GM23338 (cell line): ENCODE measurements at regions not wholly inside any gene's neighbourhood (a gene's known extent, or its start where the extent isn't known, plus 50 kb on each side); places are given as distances from the start of the nearest gene placed in this dataset.

ENCODE experiments used
- ATAC-seq: fragments of 200-7000 bp; cut with Tn5 transposase; 3 replicates; pipeline ENCODE4 v1.9.1; 2020
- DNase-seq: peaks from one replicate; pipeline ENCODE4 v3.0.0-alpha.2; 2015; ENCODE audit warnings: low spot score
- H2AFZ ChIP-seq: fragments of 200-600 bp; sonication (generic); 2 replicates; pipeline ENCODE4 v1.8.0; 2016; ENCODE audit warnings: antibody characterized with exemption, mild to moderate bottlenecking, moderate library complexity
- H3F3A ChIP-seq: fragments of 200-600 bp; sonication (generic); replicated peaks from 2 replicates; pipeline ENCODE4 v1.8.0; 2017; ENCODE audit warnings: antibody characterized with exemption, mixed run types, low read depth
- H3K27ac ChIP-seq: fragments of 200-600 bp; sonication (generic); 2 replicates; pipeline ENCODE4 v1.6.1; 2016; ENCODE audit warnings: low read depth
- H3K27me3 ChIP-seq: fragments of 200-600 bp; sonication (generic); 2 replicates; pipeline ENCODE4 v1.8.0; 2016; ENCODE audit warnings: mild to moderate bottlenecking, mixed run types, moderate library complexity; ENCODE audit not compliant: insufficient read depth
- H3K36me3 ChIP-seq: fragments of 200-600 bp; sonication (generic); 2 replicates; pipeline ENCODE4 v1.8.0; 2016; ENCODE audit warnings: mild to moderate bottlenecking; ENCODE audit not compliant: insufficient read depth
- H3K4me1 ChIP-seq: fragments of 200-600 bp; sonication (generic); 2 replicates; pipeline ENCODE4 v1.8.0; 2016; ENCODE audit warnings: mild to moderate bottlenecking, moderate library complexity; ENCODE audit not compliant: insufficient read depth
- H3K4me2 ChIP-seq: fragments of 200-600 bp; sonication (generic); 2 replicates; pipeline ENCODE4 v1.7.1; 2017; ENCODE audit warnings: mixed run types
- H3K4me3 ChIP-seq: fragments of 200-600 bp; sonication (generic); 2 replicates; pipeline ENCODE4 v1.6.1; 2016; ENCODE audit warnings: mixed run types
- H3K79me2 ChIP-seq: fragments of 200-600 bp; sonication (generic); replicated peaks from 2 replicates; pipeline ENCODE4 v1.8.0; 2017; ENCODE audit warnings: mild to moderate bottlenecking; ENCODE audit not compliant: insufficient read depth
- H3K9me2 ChIP-seq: fragments of 200-600 bp; sonication (generic); 2 replicates; pipeline ENCODE4 v1.8.0; 2017; ENCODE audit not compliant: insufficient read depth
- H4K20me1 ChIP-seq: fragments of 200-600 bp; sonication (generic); replicated peaks from 2 replicates; pipeline ENCODE4 v1.8.0; 2017; ENCODE audit warnings: mild to moderate bottlenecking; ENCODE audit not compliant: insufficient read depth
- H3K27ac Mint-ChIP-seq: 2 replicates; pipeline ENCODE4 v1.8.0; 2020; ENCODE audit warnings: inconsistent platforms, mild to moderate bottlenecking, moderate library complexity, mixed read lengths
- H3K27me3 Mint-ChIP-seq: 3 replicates; pipeline ENCODE4 v1.8.0; 2022; ENCODE audit warnings: low read depth, mild to moderate bottlenecking, moderate library complexity, mixed read lengths, inconsistent platforms; ENCODE audit not compliant: insufficient read depth, poor library complexity
- H3K36me3 Mint-ChIP-seq: 3 replicates; pipeline ENCODE4 v1.8.0; 2021; ENCODE audit warnings: low read depth, mild to moderate bottlenecking, inconsistent platforms, moderate library complexity, mixed read lengths
- H3K4me1 Mint-ChIP-seq: 3 replicates; pipeline ENCODE4 v1.8.0; 2020; ENCODE audit warnings: mild to moderate bottlenecking, inconsistent platforms, mixed read lengths
- H3K4me3 Mint-ChIP-seq: 3 replicates; pipeline ENCODE4 v1.8.0; 2021; ENCODE audit warnings: moderate library complexity, mild to moderate bottlenecking, inconsistent platforms, mixed read lengths
- H3K9me3 Mint-ChIP-seq: 3 replicates; pipeline ENCODE4 v1.8.0; 2020; ENCODE audit warnings: moderate library complexity, mild to moderate bottlenecking, inconsistent platforms, mixed read lengths
- CREB1 ChIP-seq: fragments of 250-450 bp; sonication (Bioruptor Pico); IDR thresholded peaks from 2 replicates; pipeline ENCODE4 v1.5.0; 2020; ENCODE audit warnings: low read depth, mild to moderate bottlenecking, moderate library complexity
- ETS1 ChIP-seq: IDR thresholded peaks from 2 replicates; pipeline ENCODE4 v1.6.1; 2016; ENCODE audit warnings: antibody characterized with exemption
- EZH2phosphoT487 ChIP-seq: fragments of 200-600 bp; sonication (generic); IDR thresholded peaks from one replicate; pipeline ENCODE4 v1.8.1; 2018; ENCODE audit warnings: antibody characterized with exemption; ENCODE audit not compliant: unreplicated experiment
- JUNB ChIP-seq: IDR thresholded peaks from one replicate; pipeline ENCODE4 v1.6.1; 2016; ENCODE audit warnings: antibody characterized with exemption; ENCODE audit not compliant: unreplicated experiment
- NANOG ChIP-seq: IDR thresholded peaks from 2 replicates; pipeline ENCODE4 v1.6.1; 2016; ENCODE audit warnings: antibody characterized with exemption, borderline replicate concordance
- STAT1 ChIP-seq: IDR thresholded peaks from one replicate; pipeline ENCODE4 v1.6.1; 2016; ENCODE audit warnings: antibody characterized with exemption; ENCODE audit not compliant: unreplicated experiment
- ZNF114 ChIP-seq: fragments of 250-450 bp; sonication (Bioruptor Pico); IDR thresholded peaks from 2 replicates; pipeline ENCODE4 v1.5.0; 2020; ENCODE audit warnings: mild to moderate bottlenecking, moderate library complexity
- ZNF331 ChIP-seq: fragments of 250-450 bp; sonication (Bioruptor Pico); IDR thresholded peaks from 2 replicates; pipeline ENCODE4 v1.5.0; 2020; ENCODE audit warnings: low read depth, mild to moderate bottlenecking, moderate library complexity
- ZNF462 ChIP-seq: fragments of 250-450 bp; sonication (Bioruptor Pico); IDR thresholded peaks from 2 replicates; pipeline ENCODE4 v1.5.0; 2020; ENCODE audit warnings: mild to moderate bottlenecking, moderate library complexity
- TF ChIP-seq, protein P1 (sequence below): IDR thresholded peaks from one replicate; pipeline ENCODE4 v1.6.1; 2018; ENCODE audit warnings: antibody characterized with exemption; ENCODE audit not compliant: unreplicated experiment
- TF ChIP-seq, protein P2 (sequence below), 2 experiments: fragments of 200-600 bp in 1 of 2; sonication (generic) in 1 of 2; conservative IDR thresholded peaks; 2 replicates each; pipeline versions ENCODE4 v1.5.1 to v1.6.1; 2016 to 2017; ENCODE audit warnings: antibody characterized with exemption in 2 of 2, low read depth in 2 of 2, mild to moderate bottlenecking in 2 of 2, moderate library complexity in 1 of 2

GRCh38 chr3:194198938-194199337 is 63.0 kb downstream of the HES1 start (continued):
- TF ChIP-seq ZNF462 (no peak), EZH2phosphoT487 (no peak), ZNF114 (no peak), JUNB (no peak), ZNF331 (no peak)

DNA sequence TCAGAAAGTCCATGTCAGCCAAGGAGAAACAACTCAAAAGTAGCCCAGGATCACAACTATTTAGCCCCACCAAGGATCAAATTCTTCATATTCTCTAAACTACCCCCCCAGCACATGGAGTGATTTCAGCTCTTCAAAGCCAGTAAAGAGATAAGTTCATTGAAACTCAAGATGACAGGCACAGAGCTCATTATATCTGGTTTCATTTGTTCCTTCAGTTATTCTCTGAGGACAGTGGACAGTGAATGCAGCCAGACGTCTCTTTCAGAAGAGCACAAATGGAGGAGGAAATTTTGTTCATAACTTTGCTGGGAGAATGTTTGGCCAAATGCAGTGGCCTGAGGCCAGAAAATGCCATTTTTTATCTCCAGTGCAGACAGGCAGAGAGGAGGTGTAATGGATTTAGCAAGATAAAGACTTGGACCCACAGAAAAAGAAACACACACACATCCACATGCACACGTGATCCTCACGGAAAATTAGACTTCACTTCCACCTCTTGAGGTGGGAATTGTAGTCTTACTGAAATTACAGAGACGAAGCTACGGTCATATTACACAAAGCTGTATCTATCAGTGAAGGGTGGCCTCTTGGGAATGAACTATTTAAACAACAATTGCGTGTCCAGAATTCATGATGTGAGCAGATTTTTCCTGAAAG is 64.6 kb downstream of the HES1 start:
- Histone ChIP-seq H3K79me2 (no peaks in the 10 kb centered on the region), H3K4me1 (peaks cover 17% of the 10 kb centered on the region), H4K20me1 (no peaks in the 10 kb centered on the region), H3K36me3 (no peaks in the 10 kb centered on the region), H3K4me3 (no peak overlapping the region), H2AFZ (0 out of 2 replicates have a peak overlapping the region, but pooled peaks have one; percentile 38), H3K27ac (no peak overlapping the region), H3K4me2 (no peak overlapping the region), H3K27me3 (peaks cover 32% of the 10 kb centered on the region), H3F3A (no peaks in the 10 kb centered on the region), H3K9me2 (no peaks in the 10 kb centered on the region)
- H3K27ac Mint-ChIP-seq, result no peak overlapping the region
- ATAC-seq (no peak), DNase-seq (no peak)
- H3K36me3 Mint-ChIP-seq, result no peaks in the 10 kb centered on the region
- H3K4me3 Mint-ChIP-seq, result no peak overlapping the region
- peaks cover 22% of the 10 kb centered on the region for H3K4me1 Mint-ChIP-seq
- H3K27me3 Mint-ChIP-seq, result peaks cover 19% of the 10 kb centered on the region
- no peaks in the 10 kb centered on the region; the same call in 2 of the 3 replicates for H3K9me3 Mint-ChIP-seq
- TF ChIP-seq JUNB (no peak), NANOG (no peak), CREB1 (CRISPR knock-in tag) (no peak), STAT1 (no peak), ETS1 (no peak), EZH2phosphoT487 (no peak)
- TF ChIP-seq, protein P1, sequence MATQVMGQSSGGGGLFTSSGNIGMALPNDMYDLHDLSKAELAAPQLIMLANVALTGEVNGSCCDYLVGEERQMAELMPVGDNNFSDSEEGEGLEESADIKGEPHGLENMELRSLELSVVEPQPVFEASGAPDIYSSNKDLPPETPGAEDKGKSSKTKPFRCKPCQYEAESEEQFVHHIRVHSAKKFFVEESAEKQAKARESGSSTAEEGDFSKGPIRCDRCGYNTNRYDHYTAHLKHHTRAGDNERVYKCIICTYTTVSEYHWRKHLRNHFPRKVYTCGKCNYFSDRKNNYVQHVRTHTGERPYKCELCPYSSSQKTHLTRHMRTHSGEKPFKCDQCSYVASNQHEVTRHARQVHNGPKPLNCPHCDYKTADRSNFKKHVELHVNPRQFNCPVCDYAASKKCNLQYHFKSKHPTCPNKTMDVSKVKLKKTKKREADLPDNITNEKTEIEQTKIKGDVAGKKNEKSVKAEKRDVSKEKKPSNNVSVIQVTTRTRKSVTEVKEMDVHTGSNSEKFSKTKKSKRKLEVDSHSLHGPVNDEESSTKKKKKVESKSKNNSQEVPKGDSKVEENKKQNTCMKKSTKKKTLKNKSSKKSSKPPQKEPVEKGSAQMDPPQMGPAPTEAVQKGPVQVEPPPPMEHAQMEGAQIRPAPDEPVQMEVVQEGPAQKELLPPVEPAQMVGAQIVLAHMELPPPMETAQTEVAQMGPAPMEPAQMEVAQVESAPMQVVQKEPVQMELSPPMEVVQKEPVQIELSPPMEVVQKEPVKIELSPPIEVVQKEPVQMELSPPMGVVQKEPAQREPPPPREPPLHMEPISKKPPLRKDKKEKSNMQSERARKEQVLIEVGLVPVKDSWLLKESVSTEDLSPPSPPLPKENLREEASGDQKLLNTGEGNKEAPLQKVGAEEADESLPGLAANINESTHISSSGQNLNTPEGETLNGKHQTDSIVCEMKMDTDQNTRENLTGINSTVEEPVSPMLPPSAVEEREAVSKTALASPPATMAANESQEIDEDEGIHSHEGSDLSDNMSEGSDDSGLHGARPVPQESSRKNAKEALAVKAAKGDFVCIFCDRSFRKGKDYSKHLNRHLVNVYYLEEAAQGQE, result no peak
- TF ChIP-seq, protein P2, sequence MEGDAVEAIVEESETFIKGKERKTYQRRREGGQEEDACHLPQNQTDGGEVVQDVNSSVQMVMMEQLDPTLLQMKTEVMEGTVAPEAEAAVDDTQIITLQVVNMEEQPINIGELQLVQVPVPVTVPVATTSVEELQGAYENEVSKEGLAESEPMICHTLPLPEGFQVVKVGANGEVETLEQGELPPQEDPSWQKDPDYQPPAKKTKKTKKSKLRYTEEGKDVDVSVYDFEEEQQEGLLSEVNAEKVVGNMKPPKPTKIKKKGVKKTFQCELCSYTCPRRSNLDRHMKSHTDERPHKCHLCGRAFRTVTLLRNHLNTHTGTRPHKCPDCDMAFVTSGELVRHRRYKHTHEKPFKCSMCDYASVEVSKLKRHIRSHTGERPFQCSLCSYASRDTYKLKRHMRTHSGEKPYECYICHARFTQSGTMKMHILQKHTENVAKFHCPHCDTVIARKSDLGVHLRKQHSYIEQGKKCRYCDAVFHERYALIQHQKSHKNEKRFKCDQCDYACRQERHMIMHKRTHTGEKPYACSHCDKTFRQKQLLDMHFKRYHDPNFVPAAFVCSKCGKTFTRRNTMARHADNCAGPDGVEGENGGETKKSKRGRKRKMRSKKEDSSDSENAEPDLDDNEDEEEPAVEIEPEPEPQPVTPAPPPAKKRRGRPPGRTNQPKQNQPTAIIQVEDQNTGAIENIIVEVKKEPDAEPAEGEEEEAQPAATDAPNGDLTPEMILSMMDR (conservative IDR thresholded peaks at IDR 0.05; ENCODE audit: low read depth in 2 of 2), result no peak
